IMR-90 (cell line): ENCODE measurements at regions not wholly inside any gene's neighbourhood (a gene's known extent, or its start where the extent isn't known, plus 50 kb on each side); places are given as distances from the start of the nearest gene placed in this dataset.

Experiments used
- ATAC-seq: fragments of 200-7000 bp; cut with Tn5 transposase; 2 replicates; pipeline ENCODE4 v1.9.1; 2020; ENCODE audit warnings: low read depth, mild to moderate bottlenecking, moderate library complexity
- BruUV-seq: library from RNA; stranded (reverse); fragments of 400-500 nt; replicated peaks from 2 replicates; lab custom pipeline; 2021; lab: Mats Ljungman, UMichigan
- CTCF ChIA-PET: fragments of 300-600 bp; formaldehyde crosslinking; extraction: SDS; loops from one replicate; lab custom pipeline; 2021; ENCODE audit warnings: antibody characterized with exemption; lab: Yijun Ruan, JAX
- POLR2A ChIA-PET: fragments of 300-600 bp; sonication (Branson Sonifier 250); formaldehyde crosslinking; loops from one replicate; lab custom pipeline; 2022; ENCODE audit warnings: antibody characterized with exemption; ENCODE audit not compliant: unreplicated experiment; lab: Charles Lee
- DNase-seq: peaks from one replicate; pipeline ENCODE4 v3.0.0; 2013
- H2AFZ ChIP-seq: replicated peaks from 2 replicates; pipeline ENCODE3; 2013; ENCODE audit warnings: low read length, mild to moderate bottlenecking; ENCODE audit not compliant: poor library complexity
- H2AK5ac ChIP-seq: 2 replicates; pipeline ENCODE4 v1.6.1; 2013; ENCODE audit warnings: low read depth, low read length, inconsistent platforms
- H2AK9ac ChIP-seq: replicated peaks from 2 replicates; pipeline ENCODE3; 2013; ENCODE audit warnings: mild to moderate bottlenecking, low read depth, low read length, moderate library complexity; ENCODE audit not compliant: poor library complexity
- H2BK120ac ChIP-seq: 2 replicates; pipeline ENCODE4 v1.6.1; 2013; ENCODE audit warnings: low read depth, low read length, inconsistent platforms
- H2BK15ac ChIP-seq: 3 replicates; pipeline ENCODE4 v1.6.1; 2013; ENCODE audit warnings: low read depth, low read length, inconsistent platforms
- H2BK20ac ChIP-seq: 2 replicates; pipeline ENCODE4 v1.6.1; 2013; ENCODE audit warnings: low read depth, mild to moderate bottlenecking, inconsistent platforms, low read length, moderate library complexity
- H2BK5ac ChIP-seq: 2 replicates; pipeline ENCODE4 v1.6.1; 2013; ENCODE audit warnings: mild to moderate bottlenecking, low read depth, low read length, inconsistent platforms; ENCODE audit not compliant: poor library complexity, severe bottlenecking
- H3K14ac ChIP-seq: replicated peaks from 2 replicates; pipeline ENCODE4 v1.6.1; 2013; ENCODE audit warnings: low read depth, low read length, inconsistent platforms
- H3K18ac ChIP-seq: 2 replicates; pipeline ENCODE4 v1.6.1; 2013; ENCODE audit warnings: low read depth, low read length, control low read depth
- H3K23ac ChIP-seq: 2 replicates; pipeline ENCODE4 v1.6.1; 2013; ENCODE audit warnings: low read depth, low read length, inconsistent platforms
- H3K27ac ChIP-seq: 2 replicates; pipeline ENCODE4 v1.5.1; 2013; ENCODE audit warnings: mild to moderate bottlenecking, control low read depth, low read length; ENCODE audit not compliant: insufficient read depth
- H3K27me3 ChIP-seq: 2 replicates; pipeline ENCODE4 v1.6.1; 2013; ENCODE audit warnings: low read length; ENCODE audit not compliant: control insufficient read depth, insufficient read depth
- H3K36me3 ChIP-seq: 2 replicates; pipeline ENCODE4 v1.6.1; 2013; ENCODE audit warnings: low read length, mixed read lengths; ENCODE audit not compliant: control insufficient read depth, insufficient read depth
- H3K4ac ChIP-seq: 2 replicates; pipeline ENCODE4 v1.6.1; 2013; ENCODE audit warnings: low read depth, low read length, inconsistent platforms
- H3K4me1 ChIP-seq: 2 replicates; pipeline ENCODE4 v1.6.1; 2013; ENCODE audit warnings: low read length, mixed read lengths; ENCODE audit not compliant: control insufficient read depth, insufficient read depth
- H3K4me2 ChIP-seq: 2 replicates; pipeline ENCODE4 v1.6.1; 2013; ENCODE audit warnings: low read depth, mild to moderate bottlenecking, control low read depth, low read length, moderate library complexity
- H3K4me3 ChIP-seq: 2 replicates; pipeline ENCODE4 v1.5.1; 2013; ENCODE audit warnings: low read depth, mild to moderate bottlenecking, control low read depth, low read length, moderate library complexity; ENCODE audit not compliant: insufficient read depth
- H3K56ac ChIP-seq: 2 replicates; pipeline ENCODE4 v1.6.1; 2013; ENCODE audit warnings: low read length, inconsistent platforms; ENCODE audit not compliant: insufficient read depth; ENCODE audit errors: extremely low read depth
- H3K79me1 ChIP-seq, 2 experiments: 2 replicates each; pipeline ENCODE4 v1.6.1; 2013; ENCODE audit warnings: low read length in 2 of 2, inconsistent platforms in 1 of 2, low read depth in 1 of 2
- H3K9ac ChIP-seq: 2 replicates; pipeline ENCODE4 v1.6.1; 2013; ENCODE audit warnings: low read depth, low read length, control low read depth
- H3K9me1 ChIP-seq: 2 replicates; pipeline ENCODE4 v1.6.1; 2013; ENCODE audit warnings: low read length, inconsistent platforms; ENCODE audit not compliant: insufficient read depth
- H3K9me3 ChIP-seq: 2 replicates; pipeline ENCODE4 v1.6.1; 2013; ENCODE audit warnings: low read length; ENCODE audit not compliant: control insufficient read depth, insufficient read depth
- H4K20me1 ChIP-seq: 2 replicates; pipeline ENCODE4 v1.6.1; 2013; ENCODE audit warnings: low read length, inconsistent platforms; ENCODE audit not compliant: insufficient read depth
- H4K5ac ChIP-seq: 2 replicates; pipeline ENCODE4 v1.6.1; 2013; ENCODE audit warnings: mild to moderate bottlenecking, low read depth, low read length, control low read depth
- H4K8ac ChIP-seq, 2 experiments: 2 replicates each; pipeline ENCODE4 v1.6.1; 2013; ENCODE audit warnings: low read depth in 2 of 2, low read length in 2 of 2, control low read depth in 1 of 2, inconsistent platforms in 1 of 2
- H4K91ac ChIP-seq: 2 replicates; pipeline ENCODE4 v1.6.1; 2013; ENCODE audit warnings: low read depth, low read length, inconsistent platforms; ENCODE audit not compliant: insufficient read depth
- CEBPB ChIP-seq: IDR thresholded peaks from 2 replicates; pipeline ENCODE4 v1.6.1; 2012; ENCODE audit warnings: low read depth, low read length, improper control_type of control experiment
- CHD1 ChIP-seq: IDR thresholded peaks from 2 replicates; pipeline ENCODE4 v1.6.1; 2012; ENCODE audit warnings: low read depth, low read length, improper control_type of control experiment
- POLR2A ChIP-seq: IDR thresholded peaks from 2 replicates; pipeline ENCODE4 v1.6.1; 2012; ENCODE audit warnings: mild to moderate bottlenecking, low read depth, low read length
- RAD21 ChIP-seq: IDR thresholded peaks from 2 replicates; pipeline ENCODE4 v1.6.1; 2012; ENCODE audit warnings: low read length, improper control_type of control experiment
- WGBS, 2 experiments: methylation state at CpG; one replicate each; pipeline versions ENCODE4 v1.1.5 to v1.1.7; 2013; ENCODE audit warnings: missing lambda C conversion rate in 2 of 2; ENCODE audit not compliant: insufficient read length in 1 of 2; ENCODE audit errors: extremely low coverage in 2 of 2; 5-methylcytosine and 5-hydroxymethylcytosine counted together
- dilution Hi-C: fragments of 300-500 bp; cut with HindIII; formaldehyde crosslinking; loops from one replicate; pipeline ENCODE4 v1.14.3; 2018; ENCODE audit warnings: low sequenced_read_pairs; ENCODE audit not compliant: unreplicated experiment
- in situ Hi-C: fragments of 300-500 bp; cut with MboI; formaldehyde crosslinking; loops from 3 replicates; pipeline ENCODE4 v1.14.3; 2019; ENCODE audit warnings: low sequenced_read_pairs, inconsistent platforms, mixed read lengths
- intact Hi-C: fragments of 100-400 bp; cut with micrococcal nuclease; formaldehyde crosslinking; loops from 2 replicates; pipeline ENCODE4 v1.10.0; 2022

DNA sequence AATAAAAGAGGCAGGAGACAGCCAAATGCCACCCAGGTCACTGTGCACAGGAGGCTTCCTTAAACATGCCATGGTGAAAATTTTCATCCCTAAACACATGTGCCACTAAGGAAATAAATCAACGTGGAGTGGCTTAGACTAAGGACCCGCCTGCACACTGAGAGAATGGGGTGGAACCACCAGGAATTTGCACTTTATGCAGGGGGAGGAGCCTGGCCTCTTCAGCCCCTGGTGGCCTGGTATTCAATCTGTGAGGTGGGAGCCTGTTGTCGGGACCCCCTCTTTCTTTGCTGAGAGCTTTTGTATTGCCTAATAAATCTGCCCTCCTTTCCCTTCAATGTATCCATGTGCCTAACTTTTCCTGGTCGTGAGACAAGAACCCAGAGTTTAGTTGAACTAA, 204.6 kb upstream of the NRP1 start:
- Histone ChIP-seq H4K8ac (no peak overlapping the region), H3K9ac (no peak overlapping the region), H2BK120ac (no peak overlapping the region), H3K27me3 (peaks cover 1% of the 10 kb centered on the region; the same call in 1 of the 2 replicates), H4K5ac (no peak overlapping the region), H3K4me1 (no peaks in the 10 kb centered on the region), H3K9me1 (no peaks in the 10 kb centered on the region), H3K4me2 (no peak overlapping the region), H3K14ac (no peak overlapping the region), H3K4me3 (no peak overlapping the region), H3K36me3 (no peaks in the 10 kb centered on the region), H4K20me1 (no peaks in the 10 kb centered on the region), H3K9me3 (peaks cover 2% of the 10 kb centered on the region; the same call in 1 of the 2 replicates), H3K56ac (no peak overlapping the region), H3K79me1 (no peaks in the 10 kb centered on the region), H3K27ac (no peak overlapping the region), H2AK9ac (no peak overlapping the region), H4K91ac (no peak overlapping the region), H2BK5ac (no peak overlapping the region), H3K23ac (no peak overlapping the region), H2AFZ (no peak overlapping the region), H2BK20ac (no peak overlapping the region), H3K4ac (no peak overlapping the region), H2AK5ac (no peak overlapping the region), H3K18ac (no peak overlapping the region), H2BK15ac (no peak overlapping the region)
- dilution Hi-C loops = no loop called here
- BruUV-seq = no TSS peak
- WGBS, 2 experiments = no CpG with 5 or more reads among the region's 4 CpGs
- POLR2A ChIA-PET = no interaction called here
- no peak for ATAC-seq
- in situ Hi-C loops = no loop called here
- intact Hi-C loops = no loop called here
- TF ChIP-seq RAD21 (no peak), POLR2A (no peak), CEBPB (no peak), CHD1 (no peak)
- no peak for DNase-seq
- CTCF ChIA-PET = no interaction called here
